Activated naive CD4-positive, alpha-beta T cell treated with anti-CD3 and anti-CD28 coated beads, Interleukin-2, amount 10 ng/mL, durations not matched to agents 7 days and 5 days (primary cell): ENCODE measurements at regions not wholly inside any gene's neighbourhood (a gene's known extent, or its start where the extent isn't known, plus 50 kb on each side); places are given as distances from the start of the nearest gene placed in this dataset.

Experiments used
- CTCF ChIA-PET: fragments of 350-600 bp; sonication (Branson Sonifier 250); formaldehyde crosslinking; loops from one replicate; lab custom pipeline; 2021; ENCODE audit warnings: antibody characterized with exemption; lab: Charles Lee
- DNase-seq: peaks from one replicate; pipeline ENCODE4 v3.0.0-alpha.2; 2020
- H3K27ac Mint-ChIP-seq: one replicate; pipeline ENCODE4 v1.8.0; 2021; ENCODE audit warnings: mild to moderate bottlenecking, moderate library complexity, mixed read lengths
- H3K27me3 Mint-ChIP-seq: one replicate; pipeline ENCODE4 v1.8.0; 2021; ENCODE audit warnings: mild to moderate bottlenecking, mixed read lengths
- H3K36me3 Mint-ChIP-seq: one replicate; pipeline ENCODE4 v1.8.0; 2021; ENCODE audit warnings: mixed read lengths
- H3K4me1 Mint-ChIP-seq: one replicate; pipeline ENCODE4 v1.8.0; 2021; ENCODE audit warnings: mixed read lengths
- H3K4me3 Mint-ChIP-seq: one replicate; pipeline ENCODE4 v1.8.0; 2021; ENCODE audit warnings: mild to moderate bottlenecking, moderate library complexity, mixed read lengths
- H3K9me3 Mint-ChIP-seq: one replicate; pipeline ENCODE4 v1.8.0; 2021; ENCODE audit warnings: mixed read lengths

GRCh38 chr7:155360495-155361345 lies 63.0 kb downstream of the INSIG1 start:
- H3K36me3 Mint-ChIP-seq = no peaks in the 10 kb centered on the region
- no peaks in the 10 kb centered on the region for H3K9me3 Mint-ChIP-seq
- no peaks in the 10 kb centered on the region for H3K4me1 Mint-ChIP-seq
- H3K27me3 Mint-ChIP-seq = peaks cover 75% of the 10 kb centered on the region
- no peak overlapping the region for H3K27ac Mint-ChIP-seq
- CTCF ChIA-PET = no interaction called here
- no peak for DNase-seq
- no peak overlapping the region for H3K4me3 Mint-ChIP-seq

GRCh38 chr7:155361346-155361680 lies 63.6 kb downstream of the INSIG1 start:
- Mint-ChIP-seq H3K9me3 (no peaks in the 10 kb centered on the region), H3K27ac (no peak overlapping the region), H3K36me3 (no peaks in the 10 kb centered on the region), H3K27me3 (peaks cover 74% of the 10 kb centered on the region), H3K4me1 (no peaks in the 10 kb centered on the region), H3K4me3 (no peak overlapping the region)
- no peak for DNase-seq
- CTCF ChIA-PET = no interaction called here

- Mint-ChIP-seq H3K27me3 (peaks cover 71% of the 10 kb centered on the region), H3K9me3 (no peaks in the 10 kb centered on the region), H3K27ac (no peak overlapping the region), H3K4me3 (no peak overlapping the region), H3K4me1 (no peaks in the 10 kb centered on the region), H3K36me3 (no peaks in the 10 kb centered on the region)
- CTCF ChIA-PET = interaction anchor here (1.0 kb wide), 1 partner anchor 17 kb away, joined by 5 read pairs; no protein-coding TSS in a partner anchor
- DNase-seq = no peak
These were observed 64.3 kb downstream of the INSIG1 start for GRCh38 chr7:155361947-155362346.

GRCh38 chr7:155362380-155363145 lies 64.9 kb downstream of the INSIG1 start:
- Mint-ChIP-seq H3K36me3 (no peaks in the 10 kb centered on the region), H3K27me3 (peaks cover 69% of the 10 kb centered on the region), H3K4me1 (no peaks in the 10 kb centered on the region), H3K4me3 (no peak overlapping the region), H3K9me3 (no peaks in the 10 kb centered on the region), H3K27ac (no peak overlapping the region)
- CTCF ChIA-PET = interaction anchor here (0.9 to 1.0 kb wide), 3 partner anchors 18 to 236 kb away, joined by 3 to 5 read pairs (median 3); no protein-coding TSS in a partner anchor
- DNase-seq = no peak

- no peak overlapping the region for H3K4me3 Mint-ChIP-seq
- H3K27me3 Mint-ChIP-seq = peaks cover 64% of the 10 kb centered on the region
- CTCF ChIA-PET = interaction anchor here (0.9 to 1.0 kb wide), 3 partner anchors 20 to 236 kb away, joined by 3 read pairs; no protein-coding TSS in a partner anchor
- H3K4me1 Mint-ChIP-seq = no peaks in the 10 kb centered on the region
- no peak overlapping the region for H3K27ac Mint-ChIP-seq
- H3K36me3 Mint-ChIP-seq = no peaks in the 10 kb centered on the region
- no peaks in the 10 kb centered on the region for H3K9me3 Mint-ChIP-seq
- no peak for DNase-seq
These were observed 65.5 kb downstream of the INSIG1 start for GRCh38 chr7:155363146-155363539.

- Mint-ChIP-seq H3K36me3 (no peaks in the 10 kb centered on the region), H3K9me3 (no peaks in the 10 kb centered on the region), H3K4me1 (no peaks in the 10 kb centered on the region), H3K27ac (no peak overlapping the region), H3K27me3 (peaks cover 69% of the 10 kb centered on the region), H3K4me3 (no peak overlapping the region)
- no peak for DNase-seq
- CTCF ChIA-PET = interaction anchor here (1.0 to 1.5 kb wide), 3 partner anchors 19 to 453 kb away, joined by 3 to 6 read pairs (median 4); no protein-coding TSS in a partner anchor
These were observed 66.3 kb downstream of the INSIG1 start for GRCh38 chr7:155363852-155364600.

GRCh38 chr7:155365146-155365874 lies 67.6 kb downstream of the INSIG1 start:
- H3K4me3 Mint-ChIP-seq = no peak overlapping the region
- H3K4me1 Mint-ChIP-seq = no peaks in the 10 kb centered on the region
- no peak overlapping the region for H3K27ac Mint-ChIP-seq
- no peaks in the 10 kb centered on the region for H3K36me3 Mint-ChIP-seq
- CTCF ChIA-PET = interaction anchor here (1.0 kb wide), 1 partner anchor 8 kb away, joined by 4 read pairs; no protein-coding TSS in a partner anchor
- no peaks in the 10 kb centered on the region for H3K9me3 Mint-ChIP-seq
- peaks cover 72% of the 10 kb centered on the region for H3K27me3 Mint-ChIP-seq
- DNase-seq = no peak

- no peak for DNase-seq
- Mint-ChIP-seq H3K4me1 (peaks cover 10% of the 10 kb centered on the region), H3K27ac (no peak overlapping the region), H3K4me3 (no peak overlapping the region), H3K27me3 (peaks cover 72% of the 10 kb centered on the region), H3K36me3 (no peaks in the 10 kb centered on the region), H3K9me3 (no peaks in the 10 kb centered on the region)
- CTCF ChIA-PET = no interaction called here
These were observed 71.4 kb downstream of the INSIG1 start for GRCh38 chr7:155368894-155369600.

GRCh38 chr7:155369766-155370165 lies 72.1 kb downstream of the INSIG1 start:
- DNase-seq = no peak
- H3K27ac Mint-ChIP-seq = no peak overlapping the region
- H3K36me3 Mint-ChIP-seq = no peaks in the 10 kb centered on the region
- no peak overlapping the region for H3K4me3 Mint-ChIP-seq
- CTCF ChIA-PET = no interaction called here
- peaks cover 72% of the 10 kb centered on the region for H3K27me3 Mint-ChIP-seq
- peaks cover 12% of the 10 kb centered on the region for H3K4me1 Mint-ChIP-seq
- no peaks in the 10 kb centered on the region for H3K9me3 Mint-ChIP-seq

- peaks cover 83% of the 10 kb centered on the region for H3K27me3 Mint-ChIP-seq
- H3K4me3 Mint-ChIP-seq = no peak overlapping the region
- no peak for DNase-seq
- no peaks in the 10 kb centered on the region for H3K36me3 Mint-ChIP-seq
- no peaks in the 10 kb centered on the region for H3K9me3 Mint-ChIP-seq
- peaks cover 25% of the 10 kb centered on the region for H3K4me1 Mint-ChIP-seq
- no peak overlapping the region for H3K27ac Mint-ChIP-seq
- CTCF ChIA-PET = interaction anchor here (0.9 to 1.0 kb wide), 2 partner anchors 27 to 446 kb away, joined by 3 to 4 read pairs; no protein-coding TSS in a partner anchor
These were observed 73.7 kb downstream of the INSIG1 start for GRCh38 chr7:155371331-155371883.

- Mint-ChIP-seq H3K4me3 (no peak overlapping the region), H3K9me3 (no peaks in the 10 kb centered on the region)
- CTCF ChIA-PET = interaction anchor here (0.7 to 1.0 kb wide), 3 partner anchors 27 to 447 kb away, joined by 3 to 4 read pairs (median 3); no protein-coding TSS in a partner anchor
These were observed 74.5 kb downstream of the INSIG1 start for GRCh38 chr7:155371884-155372781.

More at GRCh38 chr7:155371884-155372781, 74.5 kb downstream of the INSIG1 start:
- Mint-ChIP-seq H3K36me3 (no peaks in the 10 kb centered on the region), H3K27ac (no peak overlapping the region), H3K4me1 (peaks cover 26% of the 10 kb centered on the region), H3K27me3 (peaks cover 88% of the 10 kb centered on the region)
- DNase-seq = no peak
